ENCODE measurements at regions not wholly inside any gene's neighbourhood (a gene's known extent, or its start where the extent isn't known, plus 50 kb on each side); places are given as distances from the start of the nearest gene placed in this dataset.

DNA sequence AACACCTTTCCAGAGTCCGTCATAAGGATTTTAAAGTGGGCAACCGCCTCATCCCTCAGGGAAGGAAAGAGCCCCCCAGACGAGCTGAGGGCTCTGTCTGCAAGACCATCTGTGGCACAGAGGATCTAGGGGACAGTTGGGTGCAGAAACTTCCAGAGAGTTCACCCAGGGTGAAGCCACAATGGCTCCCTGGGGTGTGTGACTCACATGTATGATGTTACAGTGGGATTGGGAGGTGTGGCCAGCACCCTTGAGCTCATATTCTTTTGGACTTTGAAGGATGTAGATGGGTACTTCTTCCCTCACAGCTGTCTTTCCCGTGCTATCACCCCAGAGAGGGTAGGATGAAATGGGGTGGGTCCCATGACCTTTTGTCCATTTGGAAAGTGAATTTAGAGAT is 95.5 kb downstream of the NCR2 start:
- TF ChIP-seq, protein P1, sequence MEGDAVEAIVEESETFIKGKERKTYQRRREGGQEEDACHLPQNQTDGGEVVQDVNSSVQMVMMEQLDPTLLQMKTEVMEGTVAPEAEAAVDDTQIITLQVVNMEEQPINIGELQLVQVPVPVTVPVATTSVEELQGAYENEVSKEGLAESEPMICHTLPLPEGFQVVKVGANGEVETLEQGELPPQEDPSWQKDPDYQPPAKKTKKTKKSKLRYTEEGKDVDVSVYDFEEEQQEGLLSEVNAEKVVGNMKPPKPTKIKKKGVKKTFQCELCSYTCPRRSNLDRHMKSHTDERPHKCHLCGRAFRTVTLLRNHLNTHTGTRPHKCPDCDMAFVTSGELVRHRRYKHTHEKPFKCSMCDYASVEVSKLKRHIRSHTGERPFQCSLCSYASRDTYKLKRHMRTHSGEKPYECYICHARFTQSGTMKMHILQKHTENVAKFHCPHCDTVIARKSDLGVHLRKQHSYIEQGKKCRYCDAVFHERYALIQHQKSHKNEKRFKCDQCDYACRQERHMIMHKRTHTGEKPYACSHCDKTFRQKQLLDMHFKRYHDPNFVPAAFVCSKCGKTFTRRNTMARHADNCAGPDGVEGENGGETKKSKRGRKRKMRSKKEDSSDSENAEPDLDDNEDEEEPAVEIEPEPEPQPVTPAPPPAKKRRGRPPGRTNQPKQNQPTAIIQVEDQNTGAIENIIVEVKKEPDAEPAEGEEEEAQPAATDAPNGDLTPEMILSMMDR (IDR thresholded peaks at IDR 0.05; ENCODE audit: low read depth, low read length, poor library complexity, severe bottlenecking) = no peak
- TF ChIP-seq EZH2phosphoT487 (IDR thresholded peaks at IDR 0.05; ENCODE audit: borderline replicate concordance, low read length) = no peak

Data from DOHH2 (cell line).